PC-3 (cell line): ENCODE measurements at regions not wholly inside any gene's neighbourhood (a gene's known extent, or its start where the extent isn't known, plus 50 kb on each side); places are given as distances from the start of the nearest gene placed in this dataset.

ENCODE experiments used
- EZH2 ChIP-seq: fragments of 300-600 bp; sonication (generic); IDR thresholded peaks from one replicate; pipeline ENCODE4 v1.6.1; 2017; ENCODE audit warnings: antibody characterized with exemption, mild to moderate bottlenecking, low read length; ENCODE audit not compliant: unreplicated experiment
- TF ChIP-seq, protein P1 (sequence below): fragments of 300-600 bp; sonication (generic); conservative IDR thresholded peaks from 2 replicates; pipeline ENCODE4 v1.5.1; 2017; ENCODE audit warnings: antibody characterized with exemption, low read depth, mild to moderate bottlenecking, low read length

DNA sequence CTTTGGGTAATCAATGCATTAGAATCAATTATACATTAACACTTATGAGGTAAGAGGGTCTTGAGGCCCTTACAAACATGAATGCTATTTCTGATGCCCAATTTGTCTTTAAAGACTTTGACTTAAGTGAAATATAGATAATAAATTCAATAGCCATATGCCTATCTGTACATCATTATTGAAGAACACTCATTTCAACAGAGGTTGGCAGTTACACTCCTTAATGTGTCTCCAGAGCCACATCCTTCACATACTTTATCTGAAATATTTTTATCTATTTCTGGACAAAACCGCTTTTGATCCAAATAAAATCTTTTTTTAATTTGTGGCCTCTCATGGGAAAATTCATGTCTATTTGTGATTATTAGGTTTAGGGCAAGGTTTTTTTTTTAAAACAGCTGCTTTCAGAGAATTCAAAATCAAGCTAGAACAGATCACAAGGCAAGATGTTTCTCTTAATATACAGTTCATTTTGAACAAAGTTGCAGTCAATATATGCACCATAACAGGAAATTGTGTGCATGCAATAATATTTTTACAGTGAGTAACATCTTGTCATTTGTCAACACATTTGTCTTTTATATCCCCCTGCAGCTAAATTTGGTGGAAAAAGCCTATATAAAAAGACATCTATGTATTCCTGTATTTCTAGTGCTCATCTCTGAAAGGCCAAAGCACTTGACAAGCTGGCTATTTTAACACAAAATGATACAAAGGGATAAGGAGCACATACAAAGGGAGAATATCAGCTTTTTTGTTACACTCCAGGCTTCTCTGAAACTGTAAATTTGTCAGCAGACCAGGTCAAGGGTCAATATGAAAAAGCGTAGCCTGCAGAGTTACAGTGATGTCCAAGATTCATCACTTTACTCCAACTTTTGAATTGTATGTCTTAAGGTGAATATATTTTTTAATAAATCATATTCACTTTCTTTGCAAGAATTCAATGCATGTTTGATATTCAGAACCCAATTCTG is 146.2 kb upstream of the DPH6 start:
- TF ChIP-seq, protein P1, sequence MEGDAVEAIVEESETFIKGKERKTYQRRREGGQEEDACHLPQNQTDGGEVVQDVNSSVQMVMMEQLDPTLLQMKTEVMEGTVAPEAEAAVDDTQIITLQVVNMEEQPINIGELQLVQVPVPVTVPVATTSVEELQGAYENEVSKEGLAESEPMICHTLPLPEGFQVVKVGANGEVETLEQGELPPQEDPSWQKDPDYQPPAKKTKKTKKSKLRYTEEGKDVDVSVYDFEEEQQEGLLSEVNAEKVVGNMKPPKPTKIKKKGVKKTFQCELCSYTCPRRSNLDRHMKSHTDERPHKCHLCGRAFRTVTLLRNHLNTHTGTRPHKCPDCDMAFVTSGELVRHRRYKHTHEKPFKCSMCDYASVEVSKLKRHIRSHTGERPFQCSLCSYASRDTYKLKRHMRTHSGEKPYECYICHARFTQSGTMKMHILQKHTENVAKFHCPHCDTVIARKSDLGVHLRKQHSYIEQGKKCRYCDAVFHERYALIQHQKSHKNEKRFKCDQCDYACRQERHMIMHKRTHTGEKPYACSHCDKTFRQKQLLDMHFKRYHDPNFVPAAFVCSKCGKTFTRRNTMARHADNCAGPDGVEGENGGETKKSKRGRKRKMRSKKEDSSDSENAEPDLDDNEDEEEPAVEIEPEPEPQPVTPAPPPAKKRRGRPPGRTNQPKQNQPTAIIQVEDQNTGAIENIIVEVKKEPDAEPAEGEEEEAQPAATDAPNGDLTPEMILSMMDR: no peak
- TF ChIP-seq EZH2: no peak
